BE2C (cell line): ENCODE measurements at regions not wholly inside any gene's neighbourhood (a gene's known extent, or its start where the extent isn't known, plus 50 kb on each side); places are given as distances from the start of the nearest gene placed in this dataset.

Source experiments
- DNase-seq: peaks from one replicate; pipeline ENCODE4 v3.0.0-alpha.2; 2020
- H3K27me3 ChIP-seq: fragments of 250-450 bp; sonication (Bioruptor Pico); 2 replicates; pipeline ENCODE4 v1.5.1; 2020; ENCODE audit warnings: mild to moderate bottlenecking
- H3K36me3 ChIP-seq: fragments of 250-450 bp; sonication (Bioruptor Pico); 2 replicates; pipeline ENCODE4 v1.5.1; 2020; ENCODE audit warnings: mild to moderate bottlenecking
- H3K4me1 ChIP-seq: fragments of 250-450 bp; sonication (Bioruptor Pico); 2 replicates; pipeline ENCODE4 v1.5.1; 2020
- H3K4me3 ChIP-seq: 2 replicates; pipeline ENCODE4 v1.5.1; 2011; ENCODE audit warnings: low read depth, low read length
- H3K9me3 ChIP-seq: fragments of 250-450 bp; sonication (Bioruptor Pico); 2 replicates; pipeline ENCODE4 v1.5.1; 2020
- TF ChIP-seq, protein P1 (sequence below): IDR thresholded peaks from 2 replicates; pipeline ENCODE4 v1.5.1; 2012; ENCODE audit warnings: mild to moderate bottlenecking, low read depth, low read length

DNA sequence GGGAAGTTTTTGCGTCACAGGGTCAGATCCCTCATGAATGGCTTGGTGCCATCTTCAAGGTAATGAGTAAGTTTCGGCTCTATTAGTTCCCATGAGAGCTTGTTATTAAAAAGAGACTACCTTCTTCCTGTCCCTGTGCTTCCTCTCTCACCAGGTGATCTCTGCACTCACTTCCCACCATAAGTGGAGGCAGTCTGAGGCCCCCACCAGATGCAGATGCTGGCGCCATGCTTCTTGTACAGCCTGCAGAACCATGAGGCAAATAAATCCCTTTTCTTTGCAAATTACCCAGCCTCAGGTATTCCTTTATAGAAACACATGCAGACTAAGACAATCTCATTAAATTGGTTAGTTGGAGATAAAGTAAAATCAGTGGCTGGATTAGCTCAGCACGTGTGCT lies 75.6 kb upstream of the RFC3 start:
- no peak for DNase-seq
- no peaks in the 10 kb centered on the region for H3K4me1 ChIP-seq
- TF ChIP-seq, protein P1, sequence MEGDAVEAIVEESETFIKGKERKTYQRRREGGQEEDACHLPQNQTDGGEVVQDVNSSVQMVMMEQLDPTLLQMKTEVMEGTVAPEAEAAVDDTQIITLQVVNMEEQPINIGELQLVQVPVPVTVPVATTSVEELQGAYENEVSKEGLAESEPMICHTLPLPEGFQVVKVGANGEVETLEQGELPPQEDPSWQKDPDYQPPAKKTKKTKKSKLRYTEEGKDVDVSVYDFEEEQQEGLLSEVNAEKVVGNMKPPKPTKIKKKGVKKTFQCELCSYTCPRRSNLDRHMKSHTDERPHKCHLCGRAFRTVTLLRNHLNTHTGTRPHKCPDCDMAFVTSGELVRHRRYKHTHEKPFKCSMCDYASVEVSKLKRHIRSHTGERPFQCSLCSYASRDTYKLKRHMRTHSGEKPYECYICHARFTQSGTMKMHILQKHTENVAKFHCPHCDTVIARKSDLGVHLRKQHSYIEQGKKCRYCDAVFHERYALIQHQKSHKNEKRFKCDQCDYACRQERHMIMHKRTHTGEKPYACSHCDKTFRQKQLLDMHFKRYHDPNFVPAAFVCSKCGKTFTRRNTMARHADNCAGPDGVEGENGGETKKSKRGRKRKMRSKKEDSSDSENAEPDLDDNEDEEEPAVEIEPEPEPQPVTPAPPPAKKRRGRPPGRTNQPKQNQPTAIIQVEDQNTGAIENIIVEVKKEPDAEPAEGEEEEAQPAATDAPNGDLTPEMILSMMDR: no peak
- no peaks in the 10 kb centered on the region for H3K9me3 ChIP-seq
- no peaks in the 10 kb centered on the region for H3K36me3 ChIP-seq
- H3K4me3 ChIP-seq: no peak overlapping the region
- H3K27me3 ChIP-seq: no peaks in the 10 kb centered on the region

DNA sequence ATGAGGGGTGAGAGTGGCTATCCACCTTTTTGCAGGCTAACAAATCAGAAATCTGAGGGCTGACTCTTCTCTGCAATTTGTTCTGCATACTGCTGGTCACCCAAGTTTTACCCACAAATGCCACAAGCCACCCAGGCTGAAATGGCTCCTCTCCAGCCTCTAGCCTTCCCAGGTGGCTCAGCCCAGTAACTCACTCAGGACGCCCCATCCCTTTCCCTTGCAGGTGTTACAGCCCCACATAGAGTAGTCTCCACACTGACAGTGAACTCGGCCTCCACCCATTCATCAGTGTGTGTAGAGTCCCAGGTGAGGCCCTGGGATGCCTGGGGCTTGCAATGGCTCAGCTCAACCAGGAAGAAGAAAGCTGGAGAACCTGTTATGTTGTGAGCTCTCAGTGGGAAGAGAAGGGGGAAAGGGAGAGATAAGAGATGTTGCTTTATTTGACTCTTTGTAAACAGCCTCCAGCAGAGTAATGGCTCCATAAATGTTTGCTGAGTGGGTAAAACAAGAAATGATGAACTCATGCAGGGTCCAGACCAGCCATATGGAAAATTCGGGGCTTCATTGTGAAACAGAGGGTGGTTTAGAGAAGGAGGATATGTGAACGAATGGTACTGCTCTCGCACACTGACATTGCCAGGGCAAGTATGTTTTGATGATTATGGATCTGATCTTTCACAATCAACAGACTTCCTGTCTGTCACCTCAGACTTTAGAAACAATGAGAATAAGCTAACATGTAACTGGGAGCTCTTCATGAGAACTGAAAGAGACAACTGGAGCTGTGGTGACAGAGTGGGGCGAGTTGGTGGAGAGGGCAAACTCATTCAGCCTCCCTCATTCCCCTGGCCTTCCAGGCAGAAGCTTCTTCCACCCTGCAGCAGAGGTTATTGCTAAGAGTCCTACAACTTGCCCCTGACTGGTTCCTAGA lies 74.2 kb upstream of the RFC3 start:
- Histone ChIP-seq H3K27me3 (no peaks in the 10 kb centered on the region), H3K4me3 (no peak overlapping the region), H3K4me1 (no peaks in the 10 kb centered on the region), H3K36me3 (no peaks in the 10 kb centered on the region), H3K9me3 (no peaks in the 10 kb centered on the region)
- TF ChIP-seq, protein P1: no peak
- DNase-seq: no peak

DNA sequence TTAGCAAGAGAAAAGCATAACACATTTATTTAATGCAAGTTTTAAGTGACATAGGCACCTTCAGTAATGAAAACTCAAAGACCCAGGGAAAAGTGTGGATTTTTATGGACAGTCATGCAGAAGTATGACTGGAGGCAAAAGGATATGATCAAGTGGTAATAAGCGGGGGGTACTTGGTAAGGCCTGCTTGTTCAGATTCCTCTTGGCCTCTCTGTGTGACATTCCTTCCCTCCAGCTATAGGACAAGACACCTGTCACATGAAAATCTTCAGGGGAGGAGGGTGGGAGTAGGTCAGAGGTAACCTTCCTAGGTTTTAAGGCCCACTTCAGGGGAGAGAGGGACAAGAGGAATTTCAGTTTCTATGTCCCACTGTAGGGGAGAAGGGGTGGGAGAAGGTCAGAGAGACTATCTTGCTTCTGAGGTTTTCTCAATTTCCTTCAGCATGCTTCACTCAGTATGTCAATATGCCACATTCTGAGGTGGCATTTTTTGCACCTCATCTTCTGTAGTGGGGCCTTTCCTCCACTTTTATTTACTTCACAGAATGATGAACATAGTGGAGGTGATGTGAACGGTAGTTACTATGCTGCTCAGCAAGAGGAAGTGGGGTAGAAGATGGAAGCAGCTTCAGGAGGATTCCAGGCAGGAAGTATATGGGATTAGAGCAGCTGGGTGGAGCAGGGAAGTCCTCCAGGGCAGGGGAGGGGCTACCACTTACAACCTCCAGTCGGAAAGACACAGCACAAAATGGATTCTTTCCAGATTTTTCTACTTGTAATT lies 73.2 kb upstream of the RFC3 start:
- no peaks in the 10 kb centered on the region for H3K27me3 ChIP-seq
- H3K4me3 ChIP-seq: no peak overlapping the region
- no peak for DNase-seq
- H3K9me3 ChIP-seq: no peaks in the 10 kb centered on the region
- TF ChIP-seq, protein P1: no peak
- no peaks in the 10 kb centered on the region for H3K36me3 ChIP-seq
- H3K4me1 ChIP-seq: no peaks in the 10 kb centered on the region

DNA sequence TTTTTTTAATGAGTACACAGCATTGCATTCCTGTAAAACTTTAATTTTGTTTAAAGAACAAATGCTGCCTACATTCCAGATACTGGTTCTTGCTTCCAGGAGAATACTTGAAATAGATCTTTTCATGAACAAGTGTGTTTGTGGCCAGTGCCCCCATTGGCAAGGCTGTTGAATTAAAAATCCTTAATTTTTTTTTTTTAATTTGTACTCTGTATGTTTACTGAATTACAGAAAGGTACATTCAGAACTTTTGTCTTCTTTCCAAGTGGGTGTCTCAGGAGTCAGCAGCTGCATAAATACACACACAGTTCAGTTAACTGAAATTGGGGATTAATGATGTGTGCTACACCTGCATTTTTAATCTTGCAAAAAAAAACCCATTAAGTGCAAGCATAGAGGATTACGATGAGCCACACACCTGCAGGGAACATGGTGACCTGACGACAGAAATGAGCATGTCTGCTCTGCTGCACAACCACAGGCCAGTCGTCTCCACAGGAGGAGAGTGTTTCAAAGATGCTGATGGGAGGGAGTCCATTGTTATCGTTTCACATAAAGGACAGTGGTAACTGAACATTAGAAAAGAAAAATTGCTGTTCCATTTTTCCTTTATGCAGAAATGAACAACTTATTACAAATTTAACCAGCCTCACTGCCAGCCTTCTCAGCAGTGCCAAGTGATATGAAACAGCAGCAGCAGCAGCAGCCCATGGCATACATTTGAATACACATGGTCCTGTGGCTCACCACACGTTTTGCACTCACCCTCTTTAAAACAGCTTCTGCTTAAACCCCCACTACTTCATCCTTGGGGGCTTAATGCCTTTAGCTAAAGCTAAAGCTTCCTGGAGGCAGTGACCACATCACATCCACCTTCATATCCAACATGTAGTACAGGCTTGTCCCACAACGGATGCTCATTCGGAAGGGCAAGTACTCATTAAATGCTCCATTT lies 72.3 kb upstream of the RFC3 start:
- no peaks in the 10 kb centered on the region for H3K27me3 ChIP-seq
- H3K4me3 ChIP-seq: no peak overlapping the region
- no peaks in the 10 kb centered on the region for H3K36me3 ChIP-seq
- H3K9me3 ChIP-seq: no peaks in the 10 kb centered on the region
- no peaks in the 10 kb centered on the region for H3K4me1 ChIP-seq
- no peak for DNase-seq
- TF ChIP-seq, protein P1: no peak

- H3K27me3 ChIP-seq: no peaks in the 10 kb centered on the region
- H3K36me3 ChIP-seq: no peaks in the 10 kb centered on the region
- DNase-seq: no peak
- no peaks in the 10 kb centered on the region for H3K4me1 ChIP-seq
- H3K9me3 ChIP-seq: no peaks in the 10 kb centered on the region
- TF ChIP-seq, protein P1: no peak
- no peak overlapping the region for H3K4me3 ChIP-seq
Measured at GRCh38 chr13:33746867-33747266, 71.1 kb upstream of the RFC3 start.
